ENCODE measurements at regions not wholly inside any gene's neighbourhood (a gene's known extent, or its start where the extent isn't known, plus 50 kb on each side); places are given as distances from the start of the nearest gene placed in this dataset.

GRCh38 chr2:4828682-4829374 is 863.4 kb upstream of the SOX11 start:
- DNase-seq (ENCODE audit: low read depth): no peak

GRCh38 chr2:4831751-4832150 is 860.4 kb upstream of the SOX11 start:
- DNase-seq (ENCODE audit: low read depth): no peak

GRCh38 chr2:4832642-4833041 is 859.5 kb upstream of the SOX11 start:
- DNase-seq (ENCODE audit: low read depth): no peak

DNA sequence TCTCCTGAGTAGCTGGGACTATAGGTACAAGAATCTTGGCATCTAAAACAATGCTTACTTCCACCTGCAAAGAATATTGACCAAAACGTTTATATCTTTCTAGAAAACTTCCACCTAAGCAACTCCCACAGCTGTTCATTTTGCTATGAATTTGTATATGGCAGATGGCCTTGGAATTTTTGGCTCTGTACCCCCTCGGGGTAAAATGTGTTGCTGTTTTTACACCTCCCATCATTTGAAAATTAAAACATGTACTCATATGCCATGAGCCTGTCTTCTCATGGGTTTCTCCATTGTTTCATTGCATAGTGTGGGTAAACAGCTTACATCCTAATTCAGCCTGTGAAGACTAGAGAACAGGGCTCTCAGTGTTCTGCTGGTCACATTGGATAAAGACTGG is 853.6 kb upstream of the SOX11 start:
- DNase-seq (ENCODE audit: low read depth): no peak

GRCh38 chr2:4840791-4841190 is 851.4 kb upstream of the SOX11 start:
- no peak for DNase-seq (ENCODE audit: low read depth)

DNA sequence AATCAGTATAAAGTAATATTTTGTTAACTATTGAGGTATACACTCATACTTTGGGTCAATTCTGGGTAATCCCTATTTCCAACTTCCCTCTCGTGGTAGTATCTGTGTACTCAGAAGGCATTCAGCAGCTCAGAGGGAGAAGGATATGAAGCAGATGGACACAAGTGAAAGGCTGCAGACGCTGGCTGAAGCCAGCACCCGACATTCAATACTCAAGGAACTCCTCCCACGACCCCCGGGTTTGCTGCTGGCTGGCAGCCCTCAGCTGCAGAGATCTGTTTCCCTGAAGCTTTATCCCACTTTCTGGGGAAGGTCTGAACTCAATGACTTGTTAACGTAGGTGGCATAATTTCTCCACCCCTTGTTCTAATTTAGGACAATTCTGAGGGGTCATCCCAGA is 847.3 kb upstream of the SOX11 start:
- DNase-seq (ENCODE audit: low read depth): no peak

- no peak for DNase-seq (ENCODE audit: low read depth)
These were observed 830.2 kb upstream of the SOX11 start for GRCh38 chr2:4862031-4862430.

GRCh38 chr2:4866198-4866597 is 826.0 kb upstream of the SOX11 start:
- no peak for DNase-seq (ENCODE audit: low read depth)

DNA sequence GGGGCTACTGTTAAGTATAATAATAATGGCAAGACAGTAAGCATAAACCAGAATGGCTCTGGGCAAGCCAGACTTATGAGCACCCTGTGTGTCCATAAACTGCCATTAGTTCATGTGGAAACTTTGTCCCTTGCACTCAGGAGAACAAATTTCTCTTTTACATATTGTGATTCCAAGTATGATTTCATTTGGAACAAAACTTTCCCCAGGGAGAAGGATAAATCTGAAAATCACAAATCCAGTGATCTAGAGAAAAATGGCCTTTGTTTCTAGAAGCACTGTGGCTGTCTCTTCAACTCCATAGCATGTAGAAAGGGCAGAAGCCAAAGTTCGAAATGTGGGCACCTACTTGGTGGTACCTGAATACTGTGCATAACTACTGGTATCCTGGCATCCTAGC is 823.7 kb upstream of the SOX11 start:
- DNase-seq (ENCODE audit: low read depth): no peak

DNA sequence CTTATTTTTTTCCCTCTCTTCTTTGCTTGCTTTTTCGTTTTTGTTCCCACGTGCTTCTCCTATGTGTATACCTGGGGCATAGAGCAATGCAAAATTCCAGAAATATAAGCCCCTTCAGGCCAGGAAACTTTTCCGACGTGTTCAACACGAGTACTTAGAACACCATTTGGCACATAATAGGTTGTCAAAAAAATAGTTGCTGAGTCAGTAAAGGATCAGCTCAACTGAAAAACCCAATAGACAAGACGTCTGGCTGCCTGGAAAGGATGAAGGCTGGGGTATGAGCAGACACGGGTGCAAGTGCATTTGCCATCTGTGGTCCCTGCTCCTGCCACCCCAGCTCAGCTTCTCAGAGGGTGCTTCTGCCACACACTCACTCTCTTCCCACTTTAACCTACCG is 823.0 kb upstream of the SOX11 start:
- DNase-seq (ENCODE audit: low read depth): no peak

DNA sequence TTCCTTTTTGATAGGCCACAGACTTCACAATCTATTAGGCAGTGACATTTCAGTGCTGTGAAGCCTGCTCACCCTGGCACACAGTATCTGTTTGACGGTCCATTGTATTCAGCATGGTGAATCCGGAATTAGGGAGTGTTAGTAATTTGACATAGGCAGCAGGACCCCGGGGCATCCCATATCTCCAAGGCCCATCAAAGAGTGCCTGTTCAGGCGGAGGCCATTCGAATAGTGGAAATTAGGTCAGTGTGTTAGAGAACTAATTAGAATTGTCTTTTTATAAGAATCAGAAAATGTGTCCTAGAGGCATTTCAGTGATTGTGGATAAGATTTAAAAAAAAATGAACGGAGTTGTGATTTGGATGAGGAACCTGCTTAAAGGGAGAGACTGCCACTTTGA is 818.8 kb upstream of the SOX11 start:
- no peak for DNase-seq (ENCODE audit: low read depth)

GRCh38 chr2:4873876-4874593 is 818.1 kb upstream of the SOX11 start:
- DNase-seq (ENCODE audit: low read depth): no peak

DNA sequence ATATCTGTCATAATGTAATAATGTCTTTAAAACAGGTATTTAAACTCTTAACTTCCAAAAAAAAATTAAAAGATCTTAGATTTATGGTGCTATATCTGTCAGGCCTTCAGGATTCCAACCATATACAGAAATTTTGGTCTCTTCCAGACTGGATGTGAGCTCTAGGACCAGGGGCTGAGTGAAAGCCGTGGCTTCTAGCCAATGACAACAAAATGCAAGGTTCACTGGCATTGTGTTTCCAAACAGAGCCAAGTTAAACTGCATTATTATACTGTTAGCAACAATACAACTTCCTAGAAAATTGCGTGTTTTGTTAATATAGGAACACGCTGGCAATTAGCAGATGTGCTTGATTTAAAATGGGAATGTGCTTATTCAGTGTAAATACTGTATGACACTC is 809.8 kb upstream of the SOX11 start:
- no peak for DNase-seq (ENCODE audit: low read depth)

- no peak for DNase-seq (ENCODE audit: low read depth)
These were observed 809.2 kb upstream of the SOX11 start for GRCh38 chr2:4882941-4883340.

- no peak for DNase-seq (ENCODE audit: low read depth)
These were observed 808.8 kb upstream of the SOX11 start for GRCh38 chr2:4883375-4883774.

DNA sequence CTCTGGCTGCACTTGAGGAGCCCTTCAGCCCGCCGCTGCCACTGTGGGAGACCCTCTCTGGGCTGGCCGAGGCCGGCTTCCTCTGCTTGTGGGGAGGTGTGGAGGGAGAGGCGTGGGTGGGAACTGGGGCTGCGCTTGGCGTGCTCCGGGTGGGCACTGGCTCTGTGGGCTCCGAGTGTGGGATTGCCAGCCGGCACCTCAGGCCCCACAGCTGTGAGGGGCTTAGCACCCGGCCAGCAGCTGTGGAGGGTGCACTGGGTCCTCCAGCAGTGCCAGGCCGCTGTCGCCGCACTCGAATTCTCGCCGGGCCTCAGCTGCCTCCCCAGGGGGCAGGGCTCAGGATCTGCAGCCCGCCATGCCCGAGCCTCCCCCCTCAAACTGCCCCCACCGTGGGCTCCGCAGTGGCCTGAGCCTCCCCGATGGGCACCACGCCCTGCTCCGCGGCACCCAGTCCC is 808.0 kb upstream of the SOX11 start:
- DNase-seq (ENCODE audit: low read depth): no peak

- no peak for DNase-seq (ENCODE audit: low read depth)
These were observed 800.8 kb upstream of the SOX11 start for GRCh38 chr2:4891394-4891793.

DNA sequence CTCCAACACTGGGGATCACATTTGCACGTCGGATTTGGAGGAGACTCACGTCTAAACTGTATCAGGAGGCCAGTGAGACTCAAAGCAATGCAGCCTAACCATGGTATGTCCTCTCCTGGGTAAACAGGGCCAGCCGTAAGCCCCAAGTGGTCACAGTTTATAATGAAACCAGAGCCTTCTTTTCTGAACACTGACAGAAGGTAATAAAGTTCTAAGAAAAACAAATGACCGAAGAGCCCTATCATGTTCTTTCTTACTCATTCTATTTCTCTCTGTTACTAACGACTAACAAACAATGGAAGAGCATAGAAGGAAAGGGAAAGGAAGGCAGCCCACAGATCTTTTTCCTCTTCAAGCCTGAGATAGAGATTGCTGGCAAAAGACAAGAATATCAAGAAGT is 796.8 kb upstream of the SOX11 start:
- no peak for DNase-seq (ENCODE audit: low read depth)

GRCh38 chr2:4898706-4899105 is 793.5 kb upstream of the SOX11 start:
- DNase-seq (ENCODE audit: low read depth): no peak

DNA sequence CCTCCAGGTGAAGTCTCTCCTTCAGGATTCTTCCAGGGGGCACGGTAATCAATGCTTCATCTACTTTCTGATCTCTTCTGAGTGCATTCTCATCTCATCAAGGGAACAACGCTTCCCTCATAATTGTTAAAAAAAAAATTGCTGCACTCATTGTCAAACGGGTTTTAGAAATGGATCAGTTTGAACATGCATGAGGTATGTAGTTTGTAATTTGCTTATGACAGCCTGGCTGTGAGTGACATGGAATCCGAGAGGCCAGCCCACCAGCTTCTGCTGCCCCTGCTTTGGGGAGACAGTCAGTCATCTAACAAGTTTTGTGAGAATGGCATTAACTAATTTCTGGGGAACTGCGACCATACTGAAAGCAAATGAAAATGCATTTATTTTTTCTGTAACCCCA is 791.9 kb upstream of the SOX11 start:
- no peak for DNase-seq (ENCODE audit: low read depth)

- no peak for DNase-seq (ENCODE audit: low read depth)
These were observed 791.1 kb upstream of the SOX11 start for GRCh38 chr2:4900861-4901770.

DNA sequence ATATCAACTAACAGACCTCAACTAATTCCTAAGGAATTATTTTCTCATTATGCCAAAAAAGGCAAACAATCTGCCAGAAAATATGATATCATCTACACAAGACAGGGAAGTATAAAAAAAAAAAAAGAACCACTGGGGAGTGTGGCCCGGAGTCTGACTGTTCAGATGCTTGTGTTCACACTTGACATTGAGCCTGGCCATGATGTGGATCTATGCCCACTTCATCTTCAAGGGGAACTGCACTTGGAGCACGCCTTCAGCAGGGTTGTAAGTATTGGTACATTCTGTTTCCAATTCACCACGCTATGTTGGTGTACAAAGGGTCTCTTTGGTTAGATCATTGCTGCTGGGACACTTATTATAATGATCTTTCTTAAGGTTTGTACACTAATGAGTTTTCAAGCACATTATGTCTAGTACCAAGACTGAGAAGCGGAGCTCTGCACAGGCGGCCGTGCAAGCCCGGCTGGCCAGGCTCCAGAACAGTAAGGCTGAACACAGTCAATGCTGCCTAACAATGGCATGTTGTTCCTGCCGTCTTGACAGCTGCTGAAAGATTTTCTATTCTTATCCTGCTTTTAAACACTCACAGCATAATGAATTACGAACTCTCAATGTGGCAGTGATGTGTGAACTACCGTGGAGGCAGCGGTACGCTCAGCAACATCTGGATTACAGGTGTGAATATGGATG is 788.4 kb upstream of the SOX11 start:
- no peak for DNase-seq (ENCODE audit: low read depth)

All from LHCN-M2 (cell line).